22Rv1 (cell line): ENCODE measurements at regions not wholly inside any gene's neighbourhood (a gene's known extent, or its start where the extent isn't known, plus 50 kb on each side); places are given as distances from the start of the nearest gene placed in this dataset.

Experiments
- H3K27ac ChIP-seq: fragments of 450-650 bp; 2 replicates; pipeline ENCODE4 v1.5.1; 2017
- ZFX ChIP-seq: fragments of 450-650 bp; IDR thresholded peaks from 2 replicates; pipeline ENCODE4 v1.6.1; 2017; ENCODE audit warnings: antibody characterized with exemption, borderline replicate concordance
- TF ChIP-seq, protein P1 (sequence below): fragments of 450-650 bp; IDR thresholded peaks from 2 replicates; pipeline ENCODE4 v1.5.1; 2017; ENCODE audit warnings: mild to moderate bottlenecking

DNA sequence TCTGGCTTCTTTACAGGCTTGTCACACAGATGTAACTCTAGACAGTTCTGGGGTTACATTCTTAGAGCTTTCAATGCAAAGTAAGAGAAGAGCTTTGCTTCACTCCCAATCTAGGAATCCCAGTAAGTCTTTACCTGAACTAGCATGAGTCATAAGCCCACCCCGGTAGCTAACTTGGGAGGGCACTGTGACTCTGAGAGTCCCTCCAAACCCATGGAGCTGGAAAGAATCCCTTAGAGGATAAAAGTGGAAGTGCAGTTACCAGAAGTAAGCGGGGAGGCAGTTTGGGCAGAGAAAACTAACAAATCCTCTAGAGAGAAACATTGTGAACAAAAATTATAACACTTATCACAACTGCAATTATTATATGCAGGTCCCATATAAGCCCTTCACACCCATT is 84.0 kb upstream of the SMLR1 start:
- TF ChIP-seq, protein P1, sequence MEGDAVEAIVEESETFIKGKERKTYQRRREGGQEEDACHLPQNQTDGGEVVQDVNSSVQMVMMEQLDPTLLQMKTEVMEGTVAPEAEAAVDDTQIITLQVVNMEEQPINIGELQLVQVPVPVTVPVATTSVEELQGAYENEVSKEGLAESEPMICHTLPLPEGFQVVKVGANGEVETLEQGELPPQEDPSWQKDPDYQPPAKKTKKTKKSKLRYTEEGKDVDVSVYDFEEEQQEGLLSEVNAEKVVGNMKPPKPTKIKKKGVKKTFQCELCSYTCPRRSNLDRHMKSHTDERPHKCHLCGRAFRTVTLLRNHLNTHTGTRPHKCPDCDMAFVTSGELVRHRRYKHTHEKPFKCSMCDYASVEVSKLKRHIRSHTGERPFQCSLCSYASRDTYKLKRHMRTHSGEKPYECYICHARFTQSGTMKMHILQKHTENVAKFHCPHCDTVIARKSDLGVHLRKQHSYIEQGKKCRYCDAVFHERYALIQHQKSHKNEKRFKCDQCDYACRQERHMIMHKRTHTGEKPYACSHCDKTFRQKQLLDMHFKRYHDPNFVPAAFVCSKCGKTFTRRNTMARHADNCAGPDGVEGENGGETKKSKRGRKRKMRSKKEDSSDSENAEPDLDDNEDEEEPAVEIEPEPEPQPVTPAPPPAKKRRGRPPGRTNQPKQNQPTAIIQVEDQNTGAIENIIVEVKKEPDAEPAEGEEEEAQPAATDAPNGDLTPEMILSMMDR, result no peak
- no peak for TF ChIP-seq ZFX
- H3K27ac ChIP-seq, result no peak overlapping the region

DNA sequence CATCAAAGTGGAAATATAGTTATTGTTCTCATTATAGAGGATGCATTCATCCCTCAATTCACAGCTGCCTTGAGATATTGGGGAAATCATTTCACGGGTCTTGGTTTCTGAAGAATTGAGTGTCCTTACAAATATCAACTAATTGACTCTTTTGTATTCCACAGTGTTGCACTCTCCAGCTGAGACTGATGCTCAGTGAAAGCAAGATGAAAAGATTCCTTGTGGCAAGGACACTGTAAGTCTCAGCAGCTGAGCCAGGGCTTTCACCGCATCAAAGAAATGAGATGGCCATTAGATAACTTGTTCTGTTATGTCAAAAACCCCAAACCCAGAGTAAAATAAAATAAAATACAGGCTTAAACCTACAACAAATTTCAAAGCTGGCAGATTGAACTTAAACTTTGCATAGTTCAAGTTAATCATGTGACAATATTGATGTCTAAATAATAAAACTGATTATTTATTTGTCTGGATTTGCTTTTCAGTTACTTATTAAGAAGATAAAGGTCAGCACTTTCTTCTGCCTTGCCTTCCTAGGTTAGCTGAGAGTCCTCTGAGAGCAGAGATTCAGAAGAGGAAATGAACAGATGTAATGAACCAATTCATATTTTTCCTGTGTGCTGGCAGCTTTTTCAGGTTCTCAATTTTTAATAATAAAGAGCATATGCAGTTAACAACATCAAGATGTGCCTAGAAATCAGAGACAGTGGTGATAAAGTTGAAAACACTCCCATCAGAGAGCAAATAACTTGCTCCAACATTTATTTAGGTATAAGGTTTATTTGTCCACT is 82.4 kb upstream of the SMLR1 start:
- peak overlapping the region; percentile 29 for H3K27ac ChIP-seq
- no peak for TF ChIP-seq ZFX
- TF ChIP-seq, protein P1, result no peak

DNA sequence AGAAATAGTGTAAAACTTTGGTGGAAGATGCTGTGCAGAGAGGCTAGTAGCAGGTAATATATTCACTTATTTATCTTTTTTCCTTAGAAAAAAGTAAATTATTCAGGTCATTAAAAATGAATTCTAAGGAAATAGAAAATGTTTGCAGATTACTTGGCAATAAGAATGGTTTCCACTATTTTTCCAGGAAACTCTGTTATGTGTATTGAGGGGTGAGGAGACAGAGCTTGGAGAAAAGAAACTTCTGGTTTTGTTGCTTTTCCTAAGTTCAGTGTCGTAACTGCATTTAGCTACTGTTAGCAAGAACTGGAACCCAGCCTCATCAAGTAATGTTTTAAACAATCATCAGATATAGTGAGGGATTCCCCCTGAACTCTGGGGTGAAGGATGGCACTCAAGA is 79.2 kb upstream of the SMLR1 start:
- TF ChIP-seq, protein P1, result no peak
- TF ChIP-seq ZFX, result no peak
- H3K27ac ChIP-seq, result no peak overlapping the region

DNA sequence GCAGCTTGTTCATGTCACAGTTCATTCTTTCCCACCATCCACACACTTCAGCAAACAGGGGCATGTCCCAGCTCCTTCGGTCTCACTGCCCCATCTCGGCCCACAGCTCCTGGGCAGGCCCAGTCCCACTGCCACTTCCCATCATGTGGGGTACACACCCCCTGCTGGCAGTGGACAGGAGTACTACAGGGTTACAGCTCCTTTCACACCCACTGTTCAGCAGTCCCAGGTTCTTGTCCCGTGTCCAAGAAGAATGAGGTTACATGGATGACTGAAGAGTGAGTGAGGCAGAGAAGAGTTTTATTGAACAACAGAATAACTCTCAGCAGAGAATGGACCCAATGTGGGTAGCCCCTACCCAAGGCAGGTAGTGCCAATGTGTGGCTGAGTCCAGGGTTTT is 77.8 kb upstream of the SMLR1 start:
- TF ChIP-seq, protein P1, result no peak
- no peak for TF ChIP-seq ZFX
- no peak overlapping the region for H3K27ac ChIP-seq

DNA sequence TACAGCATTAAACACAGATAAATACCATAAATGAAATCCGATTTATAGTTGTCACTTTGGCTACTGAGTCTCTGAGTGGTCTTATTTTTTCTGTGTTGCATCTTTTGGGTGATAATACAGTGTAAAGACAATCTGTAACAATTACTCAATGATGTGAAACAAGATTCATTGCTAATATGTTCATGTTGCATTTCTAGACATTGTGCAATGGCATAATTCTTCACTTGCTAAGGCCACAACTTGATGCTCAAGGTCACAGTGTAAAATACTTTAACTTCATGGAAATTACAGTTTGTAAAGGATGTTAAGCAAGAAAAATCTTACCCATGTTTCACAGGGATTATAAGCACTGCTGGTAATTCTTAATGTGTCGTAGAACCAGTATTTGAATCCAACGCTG is 74.9 kb upstream of the SMLR1 start:
- TF ChIP-seq, protein P1, result no peak
- TF ChIP-seq ZFX, result no peak
- H3K27ac ChIP-seq, result no peak overlapping the region

DNA sequence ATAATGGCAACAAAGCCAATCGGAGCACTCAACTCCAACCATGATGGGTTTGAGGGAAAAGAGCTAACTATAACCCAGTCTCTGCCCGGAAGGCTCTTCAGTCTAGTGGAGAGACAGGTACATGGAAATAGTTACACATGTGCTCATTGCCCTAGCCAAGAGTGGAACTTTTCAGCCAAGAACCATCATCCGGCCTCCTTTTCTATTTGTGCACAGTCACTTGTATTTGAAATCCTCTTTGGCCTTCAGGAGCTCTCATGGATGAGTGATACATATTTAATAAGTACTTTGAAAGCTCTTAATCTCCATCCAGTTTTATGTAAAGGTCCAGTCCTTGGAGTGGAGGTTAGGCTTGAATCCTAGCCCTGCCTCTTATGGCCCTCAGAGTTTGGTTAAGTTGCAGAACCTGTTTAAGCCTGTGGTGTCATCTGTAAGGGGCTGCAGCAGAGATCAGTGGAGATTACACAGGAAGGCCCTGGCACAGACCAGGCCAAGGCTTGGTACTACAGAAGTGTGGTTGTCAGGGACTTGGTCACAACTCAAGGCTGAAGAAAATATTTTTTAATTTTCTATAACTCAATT is 72.3 kb upstream of the SMLR1 start:
- H3K27ac ChIP-seq, result no peak overlapping the region
- no peak for TF ChIP-seq ZFX
- TF ChIP-seq, protein P1, result no peak

DNA sequence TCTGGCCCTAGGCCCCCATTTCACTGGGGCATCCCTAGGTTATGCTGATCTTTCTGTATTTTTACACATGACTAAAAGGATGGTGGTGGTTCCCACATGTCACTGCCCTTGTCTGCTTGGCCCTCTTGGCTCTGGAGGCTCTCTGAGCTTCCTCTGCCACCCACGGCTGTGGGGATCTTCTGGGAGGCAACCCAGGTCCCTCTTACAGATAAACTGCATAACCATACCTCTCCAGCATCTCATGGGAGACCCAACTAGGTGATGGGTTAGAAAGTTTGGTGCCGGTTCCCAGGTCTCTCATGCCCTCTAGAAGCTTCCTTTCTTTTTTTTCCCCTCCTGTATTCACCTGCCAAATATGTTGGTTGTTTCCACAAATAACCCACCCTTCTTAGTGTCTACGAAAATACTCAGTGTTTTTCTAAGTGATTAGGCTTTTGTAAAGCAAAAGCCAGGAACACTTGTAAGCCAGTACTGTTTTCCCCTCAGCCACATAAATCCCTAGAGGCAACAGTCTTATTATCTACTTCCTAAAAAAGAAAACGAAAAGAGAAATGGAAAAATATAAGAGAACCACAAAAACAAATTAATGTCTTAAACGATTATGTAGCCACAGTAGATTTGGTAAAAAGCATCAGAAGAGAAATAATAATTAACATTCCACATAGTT is 71.7 kb upstream of the SMLR1 start:
- TF ChIP-seq ZFX, result no peak
- TF ChIP-seq, protein P1, result no peak
- no peak overlapping the region for H3K27ac ChIP-seq
